CD4-positive, alpha-beta T cell (primary cell): ENCODE measurements at regions not wholly inside any gene's neighbourhood (a gene's known extent, or its start where the extent isn't known, plus 50 kb on each side); places are given as distances from the start of the nearest gene placed in this dataset.

ENCODE experiments used
- ATAC-seq: fragments of 200-7000 bp; cut with Tn5 transposase; one replicate; pipeline ENCODE4 v1.10.0; 2022; ENCODE audit warnings: mild to moderate bottlenecking; ENCODE audit not compliant: poor library complexity
- CTCF ChIA-PET: fragments of 350-600 bp; sonication (Branson Sonifier 250); formaldehyde crosslinking; loops from one replicate; lab custom pipeline; 2021; ENCODE audit warnings: antibody characterized with exemption, inconsistent platforms; lab: Charles Lee
- POLR2A ChIA-PET: fragments of 350-600 bp; sonication (Branson Sonifier 250); formaldehyde crosslinking; loops from one replicate; lab custom pipeline; 2021; ENCODE audit warnings: antibody characterized with exemption, inconsistent platforms; lab: Charles Lee
- DNase-seq, 14 experiments: peaks; one replicate each; pipeline ENCODE4 v3.0.0-alpha.2; 2013 to 2020; ENCODE audit warnings: mixed read lengths in 2 of 14
- H3K27ac ChIP-seq, 2 donors: one replicate each; pipeline versions ENCODE4 v1.5.1 to v1.7.0; 2013; ENCODE audit warnings: low read length in 2 of 2, low read depth in 1 of 2, mild to moderate bottlenecking in 1 of 2
- H3K27me3 ChIP-seq, 2 experiments: 1 replicate in 1 of 2; 2 replicates in 1 of 2; pipeline versions ENCODE4 v1.6.1 to v1.7.0; 2013; ENCODE audit warnings: low read length in 2 of 2, control low read depth in 1 of 2, mild to moderate bottlenecking in 1 of 2, moderate library complexity in 1 of 2; ENCODE audit not compliant: insufficient read depth in 2 of 2, control insufficient read depth in 1 of 2
- H3K36me3 ChIP-seq: one replicate; pipeline ENCODE4 v1.6.1; 2013; ENCODE audit warnings: low read length, control low read depth; ENCODE audit not compliant: insufficient read depth
- H3K4me1 ChIP-seq: one replicate; pipeline ENCODE4 v1.6.1; 2013; ENCODE audit warnings: low read length, control low read depth; ENCODE audit not compliant: insufficient read depth
- H3K4me3 ChIP-seq: one replicate; pipeline ENCODE4 v1.5.1; 2013; ENCODE audit warnings: mild to moderate bottlenecking, low read length, moderate library complexity
- H3K9me3 ChIP-seq, 2 experiments: 1 replicate in 1 of 2; 2 replicates in 1 of 2; pipeline versions ENCODE4 v1.6.1 to v1.7.0; 2013; ENCODE audit warnings: low read length in 2 of 2, mild to moderate bottlenecking in 2 of 2, control low read depth in 1 of 2, moderate library complexity in 1 of 2; ENCODE audit not compliant: control insufficient read depth in 1 of 2, insufficient read depth in 1 of 2
- H3K27ac Mint-ChIP-seq: one replicate; pipeline ENCODE4 v1.8.0; 2020; ENCODE audit warnings: mixed read lengths
- H3K27me3 Mint-ChIP-seq: one replicate; pipeline ENCODE4 v1.8.0; 2021; ENCODE audit warnings: mixed read lengths
- H3K36me3 Mint-ChIP-seq: one replicate; pipeline ENCODE4 v1.8.0; 2021; ENCODE audit warnings: low read depth, mixed read lengths
- H3K4me1 Mint-ChIP-seq: one replicate; pipeline ENCODE4 v1.8.0; 2021; ENCODE audit warnings: low read depth, mixed read lengths
- H3K4me3 Mint-ChIP-seq: one replicate; pipeline ENCODE4 v1.8.0; 2020; ENCODE audit warnings: mild to moderate bottlenecking, mixed read lengths
- H3K9me3 Mint-ChIP-seq: one replicate; pipeline ENCODE4 v1.8.0; 2020; ENCODE audit warnings: mixed read lengths
- CTCF ChIP-seq: fragments of 200-600 bp; IDR thresholded peaks from one replicate; pipeline ENCODE4 v1.8.0; 2022; ENCODE audit warnings: antibody characterized with exemption, mild to moderate bottlenecking
- intact Hi-C, 2 experiments: fragments of 100-400 bp; cut with DNase I in 1 of 2; cut with micrococcal nuclease in 1 of 2; formaldehyde crosslinking; loops; one replicate each; pipeline versions ENCODE4 v1.15.1 to v1.9.0; 2023 to 2025; cut with DNase I, micrococcal nuclease

DNA sequence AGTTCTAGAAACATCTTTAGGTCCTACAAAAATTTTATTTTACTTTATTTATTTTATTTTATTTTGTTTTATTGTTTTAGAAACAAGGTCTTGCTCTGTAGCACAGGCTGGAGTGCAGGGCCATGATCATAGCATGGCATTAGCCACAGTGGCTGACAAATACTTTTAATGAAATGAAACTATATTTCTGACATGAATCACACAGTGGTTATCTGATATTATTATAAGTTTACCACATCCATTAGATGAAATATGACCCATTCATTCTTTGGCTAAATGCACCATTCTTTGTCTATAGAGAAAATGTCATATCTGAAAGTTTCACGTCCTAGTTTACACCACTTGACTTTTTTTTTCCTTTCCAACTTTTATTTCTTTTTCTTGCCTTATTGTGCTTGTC lies 613.4 kb upstream of the ADAMTS5 start:
- Histone ChIP-seq H3K27me3 (no peaks in the 10 kb centered on the region), H3K9me3 (peaks cover 0 to 3% of the 10 kb centered on the region in 2 experiments), H3K4me1 (no peaks in the 10 kb centered on the region), H3K36me3 (no peaks in the 10 kb centered on the region), H3K27ac (no peak overlapping the region), H3K4me3 (no peak overlapping the region)
- Mint-ChIP-seq H3K4me1 (no peaks in the 10 kb centered on the region), H3K36me3 (no peaks in the 10 kb centered on the region), H3K4me3 (no peak overlapping the region), H3K27ac (no peak overlapping the region), H3K27me3 (no peaks in the 10 kb centered on the region), H3K9me3 (no peaks in the 10 kb centered on the region)
- intact Hi-C loops = no loop called here
- ChIA-PET POLR2A (no interaction called here), CTCF (no interaction called here)
- ATAC-seq = no peak
- no peak for TF ChIP-seq CTCF
- no peak for DNase-seq

DNA sequence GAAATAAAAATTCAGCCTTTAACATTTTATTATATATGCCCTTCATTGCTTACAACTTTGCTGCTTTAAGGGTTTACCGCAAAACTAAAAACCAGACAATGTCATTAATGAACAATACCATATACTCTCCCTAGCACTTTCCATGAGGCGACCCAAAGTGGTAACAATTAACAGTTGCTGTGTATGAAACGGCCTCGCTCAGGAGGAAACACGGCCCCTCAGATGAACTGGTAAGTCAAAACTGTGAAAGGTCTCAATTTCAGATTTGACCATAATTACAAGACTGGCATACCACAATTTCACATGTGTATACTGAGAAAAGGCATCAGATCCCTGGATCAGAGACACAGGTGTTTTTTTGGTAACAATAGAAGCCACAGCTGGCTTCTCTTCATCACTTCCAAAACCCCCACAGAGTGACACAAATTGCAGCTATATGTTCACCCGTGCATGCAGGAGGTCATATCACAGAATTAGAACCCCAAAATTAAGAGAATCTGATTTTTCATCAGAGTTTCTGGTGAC lies 611.9 kb upstream of the ADAMTS5 start:
- no peak overlapping the region for H3K4me3 Mint-ChIP-seq
- H3K4me1 Mint-ChIP-seq = no peaks in the 10 kb centered on the region

GRCh38 chr21:27572696-27573095 lies 605.8 kb upstream of the ADAMTS5 start:
- TF ChIP-seq CTCF = no peak
- ChIA-PET CTCF (no interaction called here), POLR2A (no interaction called here)
- Histone ChIP-seq H3K36me3 (no peaks in the 10 kb centered on the region), H3K27ac (no peak overlapping the region), H3K4me3 (no peak overlapping the region), H3K4me1 (no peaks in the 10 kb centered on the region), H3K27me3 (no peaks in the 10 kb centered on the region), H3K9me3 (no peaks in the 10 kb centered on the region)
- intact Hi-C loops = no loop called here
- DNase-seq (no peak), ATAC-seq (no peak)
- no peaks in the 10 kb centered on the region for H3K4me1 Mint-ChIP-seq
- H3K36me3 Mint-ChIP-seq = no peaks in the 10 kb centered on the region
- no peaks in the 10 kb centered on the region for H3K9me3 Mint-ChIP-seq
- H3K27me3 Mint-ChIP-seq = no peaks in the 10 kb centered on the region
- no peak overlapping the region for H3K4me3 Mint-ChIP-seq
- no peak overlapping the region for H3K27ac Mint-ChIP-seq

More for the DNA sequence above, 611.9 kb upstream of the ADAMTS5 start:
- H3K4me1 ChIP-seq = no peaks in the 10 kb centered on the region
- intact Hi-C loops = no loop called here
- H3K4me3 ChIP-seq = no peak overlapping the region
- H3K36me3 Mint-ChIP-seq = no peaks in the 10 kb centered on the region
- no peak overlapping the region for H3K27ac Mint-ChIP-seq
- TF ChIP-seq CTCF = no peak
- H3K27me3 Mint-ChIP-seq = no peaks in the 10 kb centered on the region
- ChIA-PET CTCF (no interaction called here), POLR2A (no interaction called here)
- H3K27me3 ChIP-seq = no peaks in the 10 kb centered on the region
- no peaks in the 10 kb centered on the region for H3K9me3 Mint-ChIP-seq
- H3K27ac ChIP-seq = no peak overlapping the region
- ATAC-seq (no peak), DNase-seq (no peak)
- H3K36me3 ChIP-seq = no peaks in the 10 kb centered on the region
- H3K9me3 ChIP-seq = no peaks in the 10 kb centered on the region
